T-helper 1 cell (primary cell): ENCODE measurements at regions not wholly inside any gene's neighbourhood (a gene's known extent, or its start where the extent isn't known, plus 50 kb on each side); places are given as distances from the start of the nearest gene placed in this dataset.
"Not testable (repeated sequence)": the region's sequence is repeated elsewhere in the genome, so short reads cannot be mapped to it uniquely, and the experiment has no call there.

Experiments used
- DNase-seq, 5 donors: peaks; one replicate each; pipeline ENCODE4 v3.0.0-alpha.2; 2012 to 2020

GRCh38 chr2:129554373-129554772 lies 425.1 kb upstream of the RAB6C start:
- DNase-seq: no peak

GRCh38 chr2:129559101-129559500 lies 420.4 kb upstream of the RAB6C start:
- no peak for DNase-seq

GRCh38 chr2:129565551-129566109 lies 413.8 kb upstream of the RAB6C start:
- no peak for DNase-seq

- DNase-seq: not testable (repeated sequence)
Observed at GRCh38 chr2:129570812-129571211, 408.7 kb upstream of the RAB6C start.

GRCh38 chr2:129575431-129575830 lies 404.0 kb upstream of the RAB6C start:
- DNase-seq: no peak

GRCh38 chr2:129575880-129576279 lies 403.6 kb upstream of the RAB6C start:
- no peak for DNase-seq

GRCh38 chr2:129580001-129580400 lies 399.5 kb upstream of the RAB6C start:
- no peak for DNase-seq

- DNase-seq: no peak
Observed at GRCh38 chr2:129585760-129586159, 393.7 kb upstream of the RAB6C start.

GRCh38 chr2:129587426-129588064 lies 391.9 kb upstream of the RAB6C start:
- no peak for DNase-seq

- DNase-seq: no peak
Observed at GRCh38 chr2:129604560-129604959, 374.9 kb upstream of the RAB6C start.

- DNase-seq: no peak
Observed at GRCh38 chr2:129605646-129606045, 373.8 kb upstream of the RAB6C start.

GRCh38 chr2:129606496-129607270 lies 372.8 kb upstream of the RAB6C start:
- DNase-seq: no peak

- no peak for DNase-seq
Observed at GRCh38 chr2:129609224-129609623, 370.2 kb upstream of the RAB6C start.

- no peak for DNase-seq
Observed at GRCh38 chr2:129610766-129611165, 368.7 kb upstream of the RAB6C start.

- DNase-seq: no peak
Observed at GRCh38 chr2:129611471-129611870, 368.0 kb upstream of the RAB6C start.

- DNase-seq: no peak
Observed at GRCh38 chr2:129619471-129619870, 360.0 kb upstream of the RAB6C start.

- no peak for DNase-seq
Observed at GRCh38 chr2:129620411-129620810, 359.1 kb upstream of the RAB6C start.

- DNase-seq: no peak
Observed at GRCh38 chr2:129623783-129624182, 355.7 kb upstream of the RAB6C start.

GRCh38 chr2:129627437-129627836 lies 352.0 kb upstream of the RAB6C start:
- no peak for DNase-seq

- DNase-seq: no peak
Observed at GRCh38 chr2:129636692-129637091, 342.8 kb upstream of the RAB6C start.

- DNase-seq: no peak
Observed at GRCh38 chr2:129641371-129641770, 338.1 kb upstream of the RAB6C start.

- no peak for DNase-seq
Observed at GRCh38 chr2:129642526-129643043, 336.9 kb upstream of the RAB6C start.

- DNase-seq: no peak
Observed at GRCh38 chr2:129645335-129645734, 334.1 kb upstream of the RAB6C start.

- DNase-seq: no peak
Observed at GRCh38 chr2:129646107-129646506, 333.4 kb upstream of the RAB6C start.
